Right ventricle myocardium inferior (tissue), 1 donor: ENCODE measurements at regions not wholly inside any gene's neighbourhood (a gene's known extent, or its start where the extent isn't known, plus 50 kb on each side); places are given as distances from the start of the nearest gene placed in this dataset.

Source experiments
- ATAC-seq: fragments of 200-7000 bp; cut with Tn5 transposase; one replicate; pipeline ENCODE4 v1.9.1; 2020; ENCODE audit warnings: mild to moderate bottlenecking, moderate library complexity
- DNase-seq: peaks from one replicate; pipeline ENCODE4 v3.0.0; 2021; ENCODE audit errors: missing footprints
- intact Hi-C: fragments of 100-400 bp; cut with DNase I; formaldehyde crosslinking; loops from one replicate; pipeline ENCODE4 v1.11.0; 2022
- donor health status: DM: no; HTN: yes; CAD: no; lungs with severe emphysema.

DNA sequence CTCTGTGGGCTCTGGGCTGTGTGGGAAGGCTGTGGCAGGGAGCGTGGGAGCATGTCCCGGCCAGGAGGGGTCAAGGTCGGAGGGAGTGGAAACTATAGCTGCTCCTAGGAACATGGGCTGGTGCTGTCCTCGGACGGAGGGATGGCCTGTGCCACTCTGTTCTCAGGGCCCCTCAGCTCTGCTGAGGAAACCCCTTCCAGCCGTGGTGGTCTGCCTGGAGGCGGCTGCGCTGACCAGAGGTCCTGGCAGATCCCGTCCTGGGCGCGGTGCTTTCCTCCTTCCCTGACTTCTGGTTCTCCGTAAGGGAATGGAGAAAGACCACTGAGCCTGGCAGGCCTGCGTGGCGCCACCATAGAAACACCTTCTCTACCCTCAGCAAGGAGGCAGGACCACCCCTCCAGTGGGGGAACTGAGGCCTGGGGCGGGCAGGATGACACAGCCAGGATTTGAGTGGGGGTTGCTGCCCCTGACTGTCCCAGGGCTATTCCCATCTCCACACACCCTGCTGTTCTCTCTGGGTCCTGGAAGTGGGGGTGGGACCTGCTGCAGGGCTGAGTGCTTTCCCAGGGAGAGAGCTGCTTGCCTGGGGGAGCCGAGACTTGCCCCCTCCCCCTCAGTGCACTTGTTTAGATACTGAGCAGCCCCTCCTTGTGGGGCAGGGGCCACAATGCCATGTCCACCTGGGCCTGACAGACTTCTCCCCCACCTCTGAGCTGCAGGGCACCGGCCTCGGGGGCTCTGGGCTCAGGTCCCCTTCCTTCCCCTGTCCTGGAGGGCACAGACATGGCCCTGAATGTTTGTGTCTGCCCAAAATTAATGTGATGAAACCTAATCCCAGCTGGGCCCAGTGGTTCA lies 301.0 kb upstream of the HS6ST1 start:
- ATAC-seq (no peak), DNase-seq (no peak)
- intact Hi-C loops = no loop called here

DNA sequence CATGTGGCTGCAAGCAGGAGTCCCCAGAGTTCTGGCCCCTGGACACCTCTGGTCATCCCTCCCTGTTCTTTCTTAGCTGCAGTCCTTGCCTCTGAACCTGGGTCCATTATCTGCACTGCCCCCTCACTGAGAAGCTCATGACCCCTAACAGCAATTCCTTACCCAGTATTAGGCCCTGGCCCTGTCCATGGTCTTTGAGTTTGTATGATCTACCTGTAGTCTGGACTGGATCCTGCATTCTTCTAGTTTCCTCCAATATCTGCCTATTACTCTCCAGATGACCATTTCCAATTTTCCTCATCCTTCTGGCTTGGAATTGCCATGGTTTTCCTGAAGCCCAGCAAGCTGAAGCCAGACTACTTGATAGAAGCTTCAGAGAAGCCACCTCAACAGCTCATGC lies 302.4 kb upstream of the HS6ST1 start:
- intact Hi-C loops = no loop called here
- DNase-seq (no peak), ATAC-seq (no peak)

GRCh38 chr2:128622371-128622770 lies 303.7 kb upstream of the HS6ST1 start:
- intact Hi-C loops = no loop called here
- DNase-seq (no peak), ATAC-seq (peak; percentile 38)

- DNase-seq (no peak), ATAC-seq (no peak)
- intact Hi-C loops = no loop called here
These were observed 304.4 kb upstream of the HS6ST1 start for GRCh38 chr2:128622955-128623620.

- intact Hi-C loops = no loop called here
- DNase-seq (no peak), ATAC-seq (no peak)
These were observed 305.4 kb upstream of the HS6ST1 start for GRCh38 chr2:128623776-128624761.

DNA sequence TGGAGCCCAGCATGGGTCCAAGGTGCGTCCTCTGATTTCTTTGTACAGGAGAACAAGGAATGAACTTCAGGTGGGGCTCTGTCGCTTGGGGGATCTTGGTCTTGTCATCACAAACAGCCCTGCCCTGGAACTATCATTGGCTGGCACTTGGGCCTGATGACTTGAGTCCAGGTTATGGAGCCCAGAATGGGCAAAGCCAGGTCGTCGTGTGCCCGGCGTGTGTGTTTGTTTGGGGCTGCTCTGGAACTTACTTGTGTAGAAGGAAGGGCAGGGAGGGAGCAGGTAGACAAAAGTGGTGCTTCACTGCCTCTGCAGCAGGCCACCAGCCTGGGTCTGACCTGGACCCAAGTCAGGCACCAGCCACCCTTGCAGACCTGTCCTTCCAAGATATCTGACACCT lies 306.3 kb upstream of the HS6ST1 start:
- ATAC-seq = no peak
- intact Hi-C loops = no loop called here

DNA sequence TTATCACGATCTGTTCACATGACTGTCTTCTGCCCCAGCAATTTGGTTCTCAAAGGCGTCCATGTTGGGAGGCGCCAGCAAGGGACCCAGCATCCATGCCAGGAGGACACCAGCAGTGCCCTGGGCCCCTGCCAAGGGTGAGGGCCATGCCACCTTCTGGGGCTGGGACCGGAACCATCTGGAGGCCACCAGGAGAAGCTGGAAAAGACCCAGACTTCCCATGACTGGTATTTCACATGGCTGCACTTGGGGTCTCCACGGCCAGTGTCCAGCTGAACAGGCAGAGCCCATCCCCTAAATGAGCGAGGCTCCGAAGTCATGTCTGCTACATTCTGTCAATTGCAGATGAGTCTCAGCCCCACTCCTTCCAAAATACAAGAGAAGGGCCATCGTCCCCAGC lies 306.8 kb upstream of the HS6ST1 start:
- intact Hi-C loops = no loop called here
- ATAC-seq (no peak), DNase-seq (no peak)

More for the DNA sequence above, 306.3 kb upstream of the HS6ST1 start:
- DNase-seq = no peak

- intact Hi-C loops = no loop called here
- ATAC-seq = no peak
- DNase-seq = no peak
These were observed 307.5 kb upstream of the HS6ST1 start for GRCh38 chr2:128625963-128626759.

DNA sequence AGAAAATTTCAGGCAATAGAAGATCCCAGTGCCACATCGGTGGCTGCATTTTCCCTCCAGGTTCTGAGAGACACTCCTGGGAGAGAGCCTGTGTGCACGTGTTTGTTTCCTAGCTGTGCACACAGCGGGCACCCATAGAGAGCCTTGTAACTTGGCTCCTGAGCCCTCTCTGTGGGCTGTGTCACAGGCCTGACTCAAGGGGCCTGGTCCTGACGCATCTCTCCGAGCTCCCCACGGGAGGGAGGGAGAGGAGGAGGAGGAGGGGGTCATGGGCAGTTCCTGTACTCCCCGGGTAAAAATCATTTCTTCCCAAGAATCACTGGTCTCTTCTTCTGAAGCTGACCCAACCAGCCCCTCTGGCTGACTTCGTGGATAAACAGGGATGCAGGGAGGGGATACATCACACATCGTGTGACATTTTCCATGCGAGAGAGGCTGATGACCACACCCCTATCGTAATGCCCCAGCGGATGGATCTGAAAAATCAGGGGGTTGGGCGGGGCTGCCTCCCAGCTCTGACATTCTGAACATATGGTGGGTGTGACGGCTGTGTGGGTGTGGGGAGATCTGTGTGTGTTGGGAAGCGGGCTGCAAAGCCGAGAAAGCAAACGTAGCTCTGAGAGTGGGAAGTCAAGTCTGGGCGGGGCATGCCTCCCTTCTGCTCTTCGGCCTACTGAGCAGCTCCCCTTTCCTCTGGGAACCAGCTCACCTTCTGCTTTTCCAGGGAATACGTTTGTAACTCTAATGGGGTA lies 308.3 kb upstream of the HS6ST1 start:
- no peak for ATAC-seq
- no peak for DNase-seq
- intact Hi-C loops = no loop called here

DNA sequence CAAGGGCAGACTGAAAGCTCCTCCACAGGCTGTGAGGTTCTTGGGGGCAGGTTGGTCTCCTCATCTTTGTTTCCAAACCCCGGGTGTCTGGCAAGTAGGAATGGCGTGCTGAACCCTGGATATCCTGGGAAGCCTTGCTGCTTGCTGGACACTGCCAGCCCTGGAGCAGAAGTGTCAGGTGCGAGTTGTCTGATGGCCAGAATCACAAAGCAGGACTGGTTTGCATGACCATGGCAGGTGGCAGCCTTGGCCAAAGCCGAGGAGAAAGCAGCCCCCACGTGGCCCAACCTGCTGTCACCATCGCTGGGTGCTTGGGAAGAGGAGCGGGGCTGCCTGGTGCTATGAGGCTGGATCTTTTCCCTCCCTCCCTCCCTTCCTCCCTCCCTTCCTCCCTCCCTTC lies 309.5 kb upstream of the HS6ST1 start:
- intact Hi-C loops = no loop called here
- DNase-seq (no peak), ATAC-seq (peak; percentile 16)

DNA sequence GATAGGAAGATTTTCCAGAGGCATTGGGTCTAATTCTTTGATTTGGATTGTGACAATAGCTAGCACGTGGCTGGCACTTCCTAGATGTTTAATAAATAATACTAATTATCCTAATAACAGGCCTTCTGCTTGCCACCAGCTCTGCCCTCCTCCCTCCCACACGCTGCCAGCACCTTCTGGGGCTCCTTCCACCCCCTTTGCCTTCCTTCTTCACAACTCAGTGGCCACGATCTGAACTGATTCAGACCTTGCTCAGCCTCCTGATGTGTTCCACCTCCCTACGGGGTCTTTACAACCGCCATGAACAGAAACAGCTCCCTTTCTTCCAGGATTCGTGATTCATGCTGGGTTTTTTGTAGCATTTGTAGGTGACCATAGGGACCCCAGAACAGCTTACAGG lies 310.3 kb upstream of the HS6ST1 start:
- no peak for ATAC-seq

DNA sequence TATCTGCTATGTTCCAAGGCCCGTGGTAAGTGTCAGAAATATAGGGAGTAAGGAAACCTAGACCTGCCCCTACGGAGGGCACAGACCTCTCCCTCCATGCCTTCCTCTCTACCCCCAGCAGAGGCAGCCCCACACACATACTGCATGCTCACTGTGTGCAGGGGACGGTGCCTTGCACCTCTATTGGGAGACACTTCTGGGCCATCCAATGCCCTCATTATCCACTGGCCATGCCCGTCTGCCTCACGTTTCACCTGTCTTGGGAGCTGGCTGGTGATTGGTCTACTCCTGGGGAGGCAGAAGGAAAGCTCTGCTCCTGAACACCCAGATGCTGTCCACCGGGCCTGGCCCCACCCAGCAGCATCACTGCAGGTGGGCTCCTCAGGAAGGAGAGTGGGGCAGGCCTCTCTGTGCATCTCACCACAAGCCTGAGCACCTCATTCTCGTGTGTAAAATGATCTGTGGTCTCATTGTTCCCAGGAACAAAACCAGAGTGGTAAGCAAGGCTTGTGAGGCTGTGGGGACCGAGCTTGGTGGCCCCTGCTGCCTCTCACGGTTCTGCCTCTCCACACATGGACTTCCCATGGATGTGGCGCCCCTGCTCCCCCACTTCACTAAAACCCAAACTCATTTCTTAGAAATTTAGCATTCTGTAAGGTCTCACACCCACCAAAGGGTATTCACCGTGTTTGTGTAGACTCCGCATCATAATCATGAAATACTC lies 312.5 kb upstream of the HS6ST1 start:
- ATAC-seq (no peak), DNase-seq (no peak)
- intact Hi-C loops = no loop called here

More for the DNA sequence above, 310.3 kb upstream of the HS6ST1 start:
- intact Hi-C loops = no loop called here
- DNase-seq = no peak

GRCh38 chr2:128631698-128632500 lies 313.2 kb upstream of the HS6ST1 start:
- DNase-seq (no peak), ATAC-seq (no peak)
- intact Hi-C loops = no loop called here

- intact Hi-C loops = no loop called here
- no peak for DNase-seq
- ATAC-seq = no peak
These were observed 313.8 kb upstream of the HS6ST1 start for GRCh38 chr2:128632501-128632800.

- ATAC-seq (no peak), DNase-seq (no peak)
- intact Hi-C loops = no loop called here
These were observed 314.8 kb upstream of the HS6ST1 start for GRCh38 chr2:128633501-128633900.

DNA sequence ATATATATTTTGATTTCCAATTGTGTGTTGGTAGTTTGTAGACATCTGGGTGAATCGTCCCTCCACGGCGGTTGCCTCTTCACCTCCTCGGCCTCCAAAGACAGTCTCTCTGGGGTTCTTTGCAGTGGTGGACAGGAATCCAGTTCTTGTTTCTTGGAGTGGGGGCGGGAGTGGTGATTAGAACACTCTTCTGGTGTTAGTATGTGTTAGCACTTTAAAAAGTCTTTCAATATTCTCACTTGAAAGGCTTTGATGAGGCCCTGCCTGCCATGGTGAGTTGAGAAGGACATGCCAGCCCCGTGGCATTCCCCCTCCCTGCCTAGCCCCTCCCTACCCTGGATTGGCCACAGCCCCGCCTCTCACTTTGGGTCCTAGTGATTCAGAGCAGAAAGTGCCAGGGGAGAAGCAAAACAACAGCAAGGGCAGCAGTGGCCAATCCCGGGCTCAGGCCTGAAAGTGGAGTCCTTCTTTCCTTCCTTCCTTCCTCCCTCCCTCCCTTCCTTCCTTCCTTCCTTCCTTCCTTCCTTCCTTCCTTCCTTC lies 316.8 kb upstream of the HS6ST1 start:
- intact Hi-C loops = no loop called here
- DNase-seq (no peak), ATAC-seq (no peak)
